GM19467 (cell line): ENCODE measurements at regions not wholly inside any gene's neighbourhood (a gene's known extent, or its start where the extent isn't known, plus 50 kb on each side); places are given as distances from the start of the nearest gene placed in this dataset.
"Not testable (repeated sequence)": the region's sequence is repeated elsewhere in the genome, so short reads cannot be mapped to it uniquely, and the experiment has no call there.

Source experiments
- ATAC-seq: cut with Tn5 transposase; IDR thresholded peaks from one replicate; pipeline ENCODE4 v1.9.1; 2021; ENCODE audit warnings: mild to moderate bottlenecking, moderate library complexity; ENCODE audit not compliant: unreplicated experiment

- no peak for ATAC-seq
Measured at GRCh38 chr2:105504459-105504858, 105.6 kb upstream of the FHL2 start.

DNA sequence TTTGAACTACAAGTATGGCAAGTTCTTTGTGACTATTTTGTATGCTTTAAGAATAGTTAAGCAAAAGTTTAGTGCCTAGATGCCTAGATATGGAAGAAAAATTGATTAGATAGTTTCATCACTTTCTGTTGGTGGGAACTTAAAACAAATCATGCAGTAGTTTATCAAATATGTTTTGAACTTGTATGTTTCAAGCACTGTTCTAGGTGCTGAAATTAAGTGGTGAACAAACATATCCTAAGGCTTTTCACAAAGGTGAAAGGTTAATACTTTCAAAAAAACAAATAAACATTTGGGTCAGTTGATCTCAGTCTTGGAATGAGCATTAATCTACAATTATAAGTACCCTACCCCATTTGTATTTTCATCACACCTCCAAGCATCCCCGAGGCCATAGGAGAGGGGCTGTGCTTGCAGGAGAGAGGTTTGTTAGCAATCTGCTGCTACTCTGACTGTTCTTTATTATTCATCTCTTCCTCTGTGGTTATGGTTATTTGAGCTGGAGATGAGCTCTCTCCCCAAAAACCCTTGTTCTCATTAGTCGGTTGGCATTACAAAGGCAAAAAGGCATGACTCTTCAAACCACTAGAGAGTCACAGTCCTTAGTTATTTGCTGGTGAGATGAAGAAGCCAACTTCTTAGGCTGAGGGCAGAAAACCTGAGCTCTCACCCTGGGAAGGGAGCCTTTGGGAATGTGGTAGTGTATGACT, 103.9 kb upstream of the FHL2 start:
- no peak for ATAC-seq

DNA sequence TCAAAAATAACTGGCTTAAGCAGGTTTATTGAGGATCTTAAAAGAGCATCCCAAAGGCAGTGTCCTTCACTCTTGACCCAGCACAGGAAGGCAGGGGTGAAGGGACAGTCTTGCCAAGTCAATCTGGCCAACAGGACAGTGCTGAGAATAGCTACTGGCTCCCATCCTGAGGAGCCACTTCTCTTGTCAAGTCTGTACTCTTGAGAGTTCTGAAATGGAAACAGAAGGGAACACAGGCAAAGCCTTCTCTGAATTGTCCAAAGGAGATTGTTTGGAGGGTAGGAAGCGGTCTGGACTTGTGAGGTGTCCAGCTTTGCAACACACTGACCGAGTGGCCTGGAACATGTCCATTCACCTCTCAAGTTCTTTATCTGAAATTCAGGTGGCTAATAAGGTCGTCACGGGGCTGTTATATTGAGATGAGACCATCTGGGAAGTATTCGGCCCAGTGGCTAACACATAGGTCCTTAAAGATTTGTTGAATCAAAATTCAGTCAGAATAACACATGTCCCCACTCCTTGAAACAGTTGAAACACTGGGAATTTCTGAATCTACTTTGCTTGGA, 99.5 kb upstream of the FHL2 start:
- no peak for ATAC-seq

- ATAC-seq: no peak
Measured at GRCh38 chr2:105497094-105497493, 98.2 kb upstream of the FHL2 start.

DNA sequence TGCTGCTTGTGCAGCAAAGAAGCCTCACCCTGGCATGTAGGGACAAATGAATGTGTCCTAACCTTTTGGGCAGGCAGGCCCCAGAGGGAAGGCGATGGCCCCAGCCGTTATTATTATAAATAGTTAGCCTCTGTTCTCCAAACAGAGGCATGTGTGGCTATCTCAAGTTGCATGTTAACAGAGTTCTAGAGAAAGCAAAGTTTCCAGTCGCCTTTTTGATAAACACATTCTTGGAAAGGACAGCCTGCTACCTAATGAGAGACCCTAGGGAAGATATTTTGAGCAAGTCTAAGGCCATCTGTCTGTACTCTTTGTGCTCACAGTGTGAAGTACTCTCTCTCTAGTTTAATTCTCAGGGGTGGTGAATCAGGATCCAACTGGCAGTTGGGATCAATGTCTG, 97.4 kb upstream of the FHL2 start:
- no peak for ATAC-seq

DNA sequence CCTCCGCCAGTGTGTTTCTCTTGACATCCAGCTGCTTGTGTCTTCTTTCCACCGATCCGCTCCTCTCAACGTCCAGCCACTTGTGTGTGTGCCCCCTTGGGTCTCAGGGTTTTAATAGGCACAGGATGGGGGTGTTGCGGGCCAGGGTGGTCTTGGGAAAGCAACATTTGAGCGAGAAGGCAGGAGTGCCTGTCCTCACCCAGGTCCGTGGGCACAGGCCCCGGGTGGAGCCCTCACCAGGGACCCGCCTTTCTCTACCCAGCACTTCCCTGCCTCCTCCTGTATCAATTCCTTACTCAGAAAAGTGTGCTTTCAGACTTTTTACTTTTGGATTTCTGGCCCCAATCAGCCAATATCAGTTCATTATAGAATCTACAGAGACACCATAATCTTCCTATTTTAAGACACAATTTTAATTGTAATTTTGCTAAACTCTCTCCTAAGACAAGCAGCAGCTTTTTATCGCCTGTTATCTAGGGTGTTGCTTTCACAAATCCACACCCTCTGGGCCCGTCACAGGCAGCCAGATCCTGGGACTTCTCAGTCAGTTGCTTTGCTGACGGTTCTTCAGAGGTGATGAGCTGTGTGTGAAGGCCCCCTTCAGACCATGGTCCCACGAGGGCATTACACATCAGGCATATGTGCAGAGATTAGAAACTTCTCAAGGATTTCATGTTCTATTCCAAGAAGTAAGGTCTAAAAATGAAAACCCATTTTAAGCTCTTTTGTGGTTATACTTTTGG, 96.0 kb upstream of the FHL2 start:
- no peak for ATAC-seq

GRCh38 chr2:105490956-105491355, 92.1 kb upstream of the FHL2 start:
- ATAC-seq: no peak

DNA sequence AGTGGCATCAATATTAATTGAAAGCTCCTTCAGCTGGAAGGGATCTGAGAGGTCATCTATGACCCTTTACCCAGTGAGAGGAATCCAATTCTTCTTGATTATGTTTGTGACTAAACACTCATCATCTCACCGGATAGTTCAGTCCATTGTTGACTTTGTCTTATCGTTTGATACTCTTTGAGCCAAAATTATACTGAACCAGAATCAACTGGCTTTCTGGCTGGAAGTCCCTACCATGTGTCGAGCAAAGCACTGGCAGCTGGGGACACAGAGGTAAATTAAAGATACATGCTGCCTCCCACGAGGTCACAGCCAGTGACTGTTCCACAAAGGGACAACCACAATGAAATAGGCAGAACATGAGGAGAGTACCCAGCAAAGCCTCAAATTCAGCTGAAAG, 91.4 kb upstream of the FHL2 start:
- ATAC-seq: no peak

DNA sequence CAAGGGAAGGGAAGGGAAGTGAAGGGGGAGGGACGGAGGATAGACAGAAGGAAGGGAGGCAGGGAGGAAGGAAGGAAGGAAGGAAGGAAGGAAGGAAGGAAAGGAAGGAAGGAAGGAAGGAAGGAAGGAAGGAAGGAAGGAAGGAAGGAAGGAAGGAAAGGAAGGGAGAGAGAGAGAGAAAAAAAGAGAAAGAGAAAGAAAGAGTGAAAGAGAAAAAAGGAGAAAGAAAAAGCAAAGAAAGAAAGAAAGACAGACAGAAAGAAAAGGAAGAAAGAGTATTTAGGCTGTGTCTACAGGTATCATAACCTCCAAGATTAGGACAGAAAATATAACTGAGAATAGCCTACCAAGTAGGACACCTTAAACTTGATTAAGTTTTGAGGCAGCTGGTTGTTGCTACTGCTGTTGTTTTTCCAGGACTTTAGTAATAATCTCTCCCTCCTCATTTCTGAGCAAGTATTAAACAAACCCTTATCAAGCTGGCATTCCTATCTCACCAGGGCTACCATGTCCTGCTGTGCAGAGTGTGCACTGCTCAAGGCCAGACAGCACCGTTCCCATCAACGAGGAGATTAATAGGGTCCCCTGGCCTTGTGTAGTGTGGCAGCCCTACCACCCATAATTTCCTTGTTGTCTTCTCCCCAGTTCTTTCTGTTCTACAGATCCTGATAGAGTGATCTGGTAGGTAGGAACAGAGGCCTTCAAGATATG, 90.5 kb upstream of the FHL2 start:
- no peak for ATAC-seq

DNA sequence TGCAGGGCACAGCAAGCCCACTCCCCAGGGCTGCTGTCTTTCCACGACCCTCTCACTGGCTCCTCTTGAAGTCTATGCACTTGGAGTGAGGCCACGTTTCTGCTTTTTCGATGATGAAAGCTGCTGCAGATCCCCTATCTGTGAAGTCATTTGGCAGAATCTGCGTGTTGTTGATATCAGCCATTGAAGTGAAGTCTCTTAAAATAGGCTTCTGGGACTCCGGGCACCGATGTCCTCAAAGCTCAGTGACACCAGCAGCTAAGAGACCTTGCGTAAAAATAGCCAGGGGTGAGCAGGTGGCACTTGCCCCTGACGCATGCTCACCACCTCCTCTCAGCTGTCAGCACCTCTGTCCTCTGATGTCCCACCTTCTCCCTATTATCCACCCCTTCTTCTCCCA, 89.4 kb upstream of the FHL2 start:
- no peak for ATAC-seq

- no peak for ATAC-seq
Measured at GRCh38 chr2:105487142-105488069, 88.6 kb upstream of the FHL2 start.

- no peak for ATAC-seq
Measured at GRCh38 chr2:105486762-105487141, 87.9 kb upstream of the FHL2 start.

DNA sequence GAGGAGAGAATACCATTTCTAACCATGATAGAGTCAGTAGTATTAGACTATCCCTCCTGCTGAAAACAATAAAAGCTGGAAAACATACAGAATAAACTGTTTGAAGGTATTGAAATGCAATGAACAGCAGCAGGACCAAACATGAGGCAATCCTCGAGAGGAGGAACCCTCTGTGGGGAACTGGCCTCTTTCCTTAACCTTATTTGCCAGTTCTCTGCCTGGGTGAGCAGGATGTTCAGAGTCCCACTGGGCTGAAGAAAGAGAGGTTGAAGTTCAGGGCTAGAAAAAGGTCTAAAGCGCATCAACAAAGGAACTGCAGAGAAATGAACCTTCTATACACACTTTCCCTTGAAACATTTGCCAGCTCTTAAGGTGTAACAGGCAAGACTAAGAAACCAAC, 79.8 kb upstream of the FHL2 start:
- no peak for ATAC-seq

DNA sequence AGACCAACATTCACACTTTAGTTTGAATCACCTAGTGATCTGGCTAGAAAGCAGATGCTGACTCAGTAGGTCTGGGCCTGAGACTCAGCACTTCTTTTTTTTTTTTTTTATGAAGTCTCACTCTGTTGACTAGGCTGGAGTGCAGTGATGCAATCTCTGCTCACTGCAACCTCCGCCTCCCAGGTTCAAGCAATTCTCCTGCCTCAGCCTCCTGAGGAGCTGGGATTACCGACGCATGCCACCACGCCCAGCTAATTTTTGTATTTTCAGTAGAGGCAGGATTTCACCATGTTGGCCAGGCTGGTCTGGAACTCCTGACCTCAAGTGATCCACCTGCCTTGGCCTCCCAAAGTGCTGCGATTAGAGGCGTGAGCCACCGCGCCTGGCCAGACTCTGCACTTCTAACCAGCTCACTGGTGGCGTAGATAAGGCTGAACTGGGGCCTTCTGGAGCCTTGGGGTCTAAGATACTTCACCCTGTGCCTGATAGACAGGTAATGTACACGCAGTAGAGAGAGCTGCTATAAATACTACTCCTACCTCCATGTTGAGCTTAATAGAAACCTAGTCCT, 78.3 kb upstream of the FHL2 start:
- not testable (repeated sequence) for ATAC-seq

GRCh38 chr2:105473011-105473410, 74.2 kb upstream of the FHL2 start:
- ATAC-seq: no peak

DNA sequence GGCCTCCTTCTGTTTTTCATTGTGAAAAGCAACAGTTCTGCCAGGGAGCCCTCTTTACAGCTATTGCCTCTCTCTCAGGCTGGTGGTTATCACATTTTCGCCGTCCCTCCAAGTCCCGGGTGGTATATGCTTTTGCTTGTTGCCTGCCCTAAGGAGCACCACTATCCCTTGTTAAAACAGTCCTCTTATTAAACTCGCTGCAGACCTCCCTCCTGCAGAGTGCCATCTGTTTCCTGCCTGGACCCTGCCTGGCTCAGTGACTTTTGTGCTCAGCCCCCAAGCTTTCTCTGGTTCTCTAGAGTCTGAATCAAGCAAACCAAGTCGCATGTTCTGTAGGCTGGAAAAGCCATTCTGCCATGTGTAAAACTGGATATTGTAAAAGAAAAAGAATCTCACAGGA, 72.1 kb upstream of the FHL2 start:
- ATAC-seq: no peak

DNA sequence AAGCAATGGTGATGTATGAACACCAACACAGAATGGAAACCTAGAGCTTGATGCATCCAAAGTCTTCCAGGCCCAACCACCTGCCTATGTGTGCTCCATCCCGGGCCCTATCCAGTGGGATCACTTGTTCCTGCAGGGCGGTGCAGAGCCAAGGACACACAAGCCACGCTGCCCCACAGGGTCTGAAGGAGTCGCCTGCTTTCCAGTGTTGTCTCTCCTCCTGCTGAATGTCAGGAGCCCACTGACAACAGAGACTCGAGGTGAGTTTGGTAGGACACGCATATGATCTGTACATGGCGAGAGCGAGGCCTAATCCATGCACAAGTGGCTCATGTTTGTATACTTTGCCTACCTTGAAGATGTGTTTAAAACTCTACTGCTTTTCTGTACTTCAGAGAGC, 70.9 kb upstream of the FHL2 start:
- ATAC-seq: no peak

GRCh38 chr2:105468582-105469042, 69.8 kb upstream of the FHL2 start:
- no peak for ATAC-seq

- ATAC-seq: no peak
Measured at GRCh38 chr2:105464325-105464724, 65.5 kb upstream of the FHL2 start.

DNA sequence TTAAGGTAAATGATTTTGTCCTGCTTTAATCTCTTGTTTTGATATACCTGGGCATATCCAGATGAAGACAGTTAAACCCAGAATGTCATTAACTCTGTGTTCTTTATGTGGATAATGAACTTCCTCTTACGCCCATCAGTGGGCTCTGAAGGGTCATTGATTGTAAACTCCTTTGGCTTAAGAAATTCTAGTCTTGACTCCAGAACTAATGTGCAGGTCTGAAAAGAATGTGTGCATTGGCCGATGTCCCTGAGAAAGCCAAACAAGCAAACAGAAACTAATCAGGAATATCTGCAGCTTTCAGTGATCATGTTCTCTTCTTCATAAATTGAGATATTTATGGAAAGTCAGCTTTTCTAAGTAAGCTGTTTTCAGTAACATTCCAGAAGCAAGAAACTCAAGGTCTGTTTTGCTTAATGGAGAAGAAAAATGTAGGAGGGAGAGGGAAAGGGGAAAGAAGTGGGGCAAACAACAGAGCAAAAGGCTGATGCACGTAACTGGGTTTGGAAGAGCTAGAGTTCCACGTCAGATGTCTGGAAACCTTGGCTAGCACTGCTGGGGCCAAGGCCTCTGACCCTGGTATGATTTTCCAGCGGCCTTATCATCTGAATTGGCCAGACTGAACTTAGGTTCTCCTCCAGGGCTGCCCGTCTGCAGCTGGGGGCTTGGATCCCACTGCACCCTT, 61.3 kb upstream of the FHL2 start:
- ATAC-seq: no peak
